HepG2 (cell line): ENCODE measurements at regions not wholly inside any gene's neighbourhood (a gene's known extent, or its start where the extent isn't known, plus 50 kb on each side); places are given as distances from the start of the nearest gene placed in this dataset.

Source experiments
- ATAC-seq: fragments of 200-7000 bp; cut with Tn5 transposase; 3 replicates; pipeline ENCODE4 v1.9.1; 2020; ENCODE audit warnings: mild to moderate bottlenecking, moderate library complexity
- BruUV-seq: library from RNA; stranded (reverse); fragments of 400-500 nt; replicated peaks from 2 replicates; lab custom pipeline; 2021; lab: Mats Ljungman, UMichigan
- CTCF ChIA-PET: fragments of 300-600 bp; formaldehyde crosslinking; extraction: SDS; loops from one replicate; lab custom pipeline; 2021; ENCODE audit warnings: low total read pairs, inconsistent platforms, low intra/inter-chr PET ratio; lab: Yijun Ruan, JAX
- POLR2A ChIA-PET: fragments of 350-600 bp; sonication (Branson Sonifier 250); formaldehyde crosslinking; loops from one replicate; lab custom pipeline; 2020; ENCODE audit warnings: antibody characterized with exemption, inconsistent platforms; lab: Yijun Ruan, JAX
- DNase-seq: peaks from one replicate; pipeline ENCODE4 v3.0.0-alpha.2; 2015; ENCODE audit warnings: low spot score
- FAIRE-seq: peaks from 3 replicates; lab custom pipeline; 2011; peaks lifted over from hg19 to GRCh38; lab: Jason Lieb, UNC
- H2AFZ ChIP-seq: one replicate; pipeline ENCODE4 v1.6.1; 2011; ENCODE audit warnings: low read length, inconsistent platforms
- H3K27ac ChIP-seq: fragments of 300-600 bp; 3 replicates; pipeline ENCODE4 v1.8.0; 2011; ENCODE audit warnings: mixed run types, mild to moderate bottlenecking, mixed read lengths, low read length, inconsistent platforms; ENCODE audit not compliant: insufficient read depth; ENCODE audit errors: extremely low read length
- H3K27me3 ChIP-seq, 2 experiments: fragments of 200-600 bp in 1 of 2; 2 replicates in 1 of 2; 3 replicates in 1 of 2; pipeline versions ENCODE4 v1.6.0 to v1.8.0; 2011; ENCODE audit warnings: low read length in 2 of 2, mild to moderate bottlenecking in 2 of 2, moderate library complexity in 2 of 2, inconsistent platforms in 1 of 2; ENCODE audit not compliant: insufficient read depth in 2 of 2, control insufficient read depth in 1 of 2
- H3K36me3 ChIP-seq, 2 experiments: fragments of 200-600 bp in 1 of 2; replicated peaks in 1 of 2; 2 replicates in 1 of 2; 3 replicates in 1 of 2; pipeline versions ENCODE4 v1.5.1 to v1.8.0; 2011; ENCODE audit warnings: low read length in 2 of 2, inconsistent platforms in 1 of 2; ENCODE audit not compliant: insufficient read depth in 2 of 2, control insufficient read depth in 1 of 2
- H3K4me1 ChIP-seq: 2 replicates; pipeline ENCODE4 v1.5.1; 2012; ENCODE audit warnings: low read length, inconsistent platforms; ENCODE audit not compliant: insufficient read depth
- H3K4me2 ChIP-seq: 2 replicates; pipeline ENCODE4 v1.6.0; 2011; ENCODE audit warnings: low read depth, low read length, inconsistent platforms
- H3K4me3 ChIP-seq, 3 experiments: fragments of 200-600 bp in 1 of 3; sonication (generic), shearing (Covaris generic) in 1 of 3; replicated peaks in 1 of 3; 2 replicates each; pipeline ENCODE4 v1.5.1; 2011 to 2016; ENCODE audit warnings: low read length in 3 of 3, inconsistent platforms in 2 of 3, low read depth in 2 of 3, mild to moderate bottlenecking in 2 of 3, control low read depth in 1 of 3, mixed read lengths in 1 of 3; ENCODE audit not compliant: insufficient read depth in 1 of 3
- H3K79me2 ChIP-seq: one replicate; pipeline ENCODE4 v1.6.1; 2011; ENCODE audit warnings: low read length, inconsistent platforms; ENCODE audit not compliant: insufficient read depth
- H3K9ac ChIP-seq: 2 replicates; pipeline ENCODE4 v1.6.0; 2011; ENCODE audit warnings: mild to moderate bottlenecking, low read depth, low read length, inconsistent platforms; ENCODE audit not compliant: insufficient read depth
- H3K9me3 ChIP-seq: 2 replicates; pipeline ENCODE4 v1.5.1; 2012; ENCODE audit warnings: mild to moderate bottlenecking, low read length
- H4K20me1 ChIP-seq: 2 replicates; pipeline ENCODE4 v1.6.0; 2011; ENCODE audit warnings: inconsistent platforms, mild to moderate bottlenecking, low read length, moderate library complexity; ENCODE audit not compliant: insufficient read depth
- SIX1 ChIP-seq: sonication (generic); formaldehyde crosslinking; IDR thresholded peaks from 2 replicates; pipeline ENCODE4 v1.4.0; 2020; ENCODE audit warnings: missing genetic modification reagents, borderline replicate concordance
- SP140L ChIP-seq: sonication (generic); formaldehyde crosslinking; IDR thresholded peaks from 2 replicates; pipeline ENCODE4 v1.4.0; 2020; ENCODE audit warnings: missing genetic modification reagents, borderline replicate concordance
- STAT5B ChIP-seq: sonication (generic); formaldehyde crosslinking; IDR thresholded peaks from 2 replicates; pipeline ENCODE4 v1.4.0; 2020; ENCODE audit warnings: missing genetic modification reagents
- WGBS: methylation state at CpG from one replicate; pipeline ENCODE4 v1.1.6; 2017; ENCODE audit warnings: low lambda C conversion rate; 5-methylcytosine and 5-hydroxymethylcytosine counted together
- in situ Hi-C: cut with HindIII; loops from 2 replicates; pipeline ENCODE4 v1.10.0; 2017; ENCODE audit warnings: low pct_unique_long_range_greater_than_20kb; ENCODE audit not compliant: extremely low pct_ligation_motif_present
- intact Hi-C: fragments of 100-400 bp; cut with micrococcal nuclease; formaldehyde crosslinking; loops from one replicate; pipeline ENCODE4 v1.10.0; 2022; ENCODE audit not compliant: unreplicated experiment
- TF ChIP-seq, protein P1 (sequence below): sonication (generic); formaldehyde crosslinking; IDR thresholded peaks from 2 replicates; pipeline ENCODE4 v1.4.0; 2020; ENCODE audit warnings: mild to moderate bottlenecking, missing genetic modification reagents
- TF ChIP-seq, protein P2 (sequence below), 2 experiments: sonication (generic) in 1 of 2; formaldehyde crosslinking in 1 of 2; IDR thresholded peaks; 2 replicates each; pipeline versions ENCODE4 v1.4.0 to v1.6.1; 2016 to 2020; ENCODE audit warnings: borderline replicate concordance in 1 of 2, low read depth in 1 of 2, mild to moderate bottlenecking in 1 of 2, missing genetic modification reagents in 1 of 2
- TF ChIP-seq, protein P3 (sequence below): sonication (generic); formaldehyde crosslinking; IDR thresholded peaks from 2 replicates; pipeline ENCODE4 v1.8.0; 2022; ENCODE audit warnings: mild to moderate bottlenecking, missing genetic modification reagents, moderate library complexity

DNA sequence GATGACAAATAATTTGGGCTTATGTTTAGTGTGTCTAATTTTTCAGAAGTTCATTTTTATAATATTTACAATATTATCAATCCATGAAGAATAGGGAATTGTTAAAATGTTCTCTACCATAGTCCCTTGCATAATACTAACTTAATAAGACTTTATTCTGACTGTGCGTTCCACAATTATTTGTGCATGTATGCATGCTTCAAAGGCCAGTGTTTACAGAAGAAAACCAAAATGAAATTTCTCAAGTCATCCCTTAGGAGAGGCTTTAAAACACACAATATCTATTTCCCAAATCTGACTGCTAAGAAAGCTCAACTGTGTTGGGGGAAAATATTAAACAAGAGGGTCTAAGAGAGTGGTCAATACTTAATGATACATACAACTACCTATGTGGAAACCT, 226.3 kb upstream of the ANKRD50 start:
- no peaks in the 10 kb centered on the region for H3K79me2 ChIP-seq
- no peaks in the 10 kb centered on the region for H3K36me3 ChIP-seq
- ChIA-PET CTCF (no interaction called here), POLR2A (no interaction called here)
- no peak for TF ChIP-seq SIX1
- TF ChIP-seq, protein P1, sequence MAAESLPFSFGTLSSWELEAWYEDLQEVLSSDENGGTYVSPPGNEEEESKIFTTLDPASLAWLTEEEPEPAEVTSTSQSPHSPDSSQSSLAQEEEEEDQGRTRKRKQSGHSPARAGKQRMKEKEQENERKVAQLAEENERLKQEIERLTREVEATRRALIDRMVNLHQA (CRISPR knock-in tag): no peak
- TF ChIP-seq, protein P2, sequence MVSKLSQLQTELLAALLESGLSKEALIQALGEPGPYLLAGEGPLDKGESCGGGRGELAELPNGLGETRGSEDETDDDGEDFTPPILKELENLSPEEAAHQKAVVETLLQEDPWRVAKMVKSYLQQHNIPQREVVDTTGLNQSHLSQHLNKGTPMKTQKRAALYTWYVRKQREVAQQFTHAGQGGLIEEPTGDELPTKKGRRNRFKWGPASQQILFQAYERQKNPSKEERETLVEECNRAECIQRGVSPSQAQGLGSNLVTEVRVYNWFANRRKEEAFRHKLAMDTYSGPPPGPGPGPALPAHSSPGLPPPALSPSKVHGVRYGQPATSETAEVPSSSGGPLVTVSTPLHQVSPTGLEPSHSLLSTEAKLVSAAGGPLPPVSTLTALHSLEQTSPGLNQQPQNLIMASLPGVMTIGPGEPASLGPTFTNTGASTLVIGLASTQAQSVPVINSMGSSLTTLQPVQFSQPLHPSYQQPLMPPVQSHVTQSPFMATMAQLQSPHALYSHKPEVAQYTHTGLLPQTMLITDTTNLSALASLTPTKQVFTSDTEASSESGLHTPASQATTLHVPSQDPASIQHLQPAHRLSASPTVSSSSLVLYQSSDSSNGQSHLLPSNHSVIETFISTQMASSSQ (IDR thresholded peaks at IDR 0.05; ENCODE audit: low read depth): no peak
- TF ChIP-seq, protein P2 (CRISPR knock-in tag; IDR thresholded peaks at IDR 0.05; ENCODE audit: borderline replicate concordance): no peak
- TF ChIP-seq SP140L (CRISPR knock-in tag): no peak
- TF ChIP-seq STAT5B (CRISPR knock-in tag): no peak
- TF ChIP-seq, protein P3, sequence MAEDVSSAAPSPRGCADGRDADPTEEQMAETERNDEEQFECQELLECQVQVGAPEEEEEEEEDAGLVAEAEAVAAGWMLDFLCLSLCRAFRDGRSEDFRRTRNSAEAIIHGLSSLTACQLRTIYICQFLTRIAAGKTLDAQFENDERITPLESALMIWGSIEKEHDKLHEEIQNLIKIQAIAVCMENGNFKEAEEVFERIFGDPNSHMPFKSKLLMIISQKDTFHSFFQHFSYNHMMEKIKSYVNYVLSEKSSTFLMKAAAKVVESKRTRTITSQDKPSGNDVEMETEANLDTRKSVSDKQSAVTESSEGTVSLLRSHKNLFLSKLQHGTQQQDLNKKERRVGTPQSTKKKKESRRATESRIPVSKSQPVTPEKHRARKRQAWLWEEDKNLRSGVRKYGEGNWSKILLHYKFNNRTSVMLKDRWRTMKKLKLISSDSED (CRISPR knock-in tag): no peak
- TF ChIP-seq, all 625 proteins: peak for 0
- Histone ChIP-seq H3K9ac (no peak overlapping the region), H3K27ac (no peak overlapping the region), H4K20me1 (no peaks in the 10 kb centered on the region), H3K27me3 (no peaks in the 10 kb centered on the region), H2AFZ (no peak overlapping the region), H3K4me1 (no peaks in the 10 kb centered on the region), H3K4me3 (no peak overlapping the region), H3K4me2 (no peak overlapping the region), H3K9me3 (no peaks in the 10 kb centered on the region)
- intact Hi-C loops: no loop called here
- no peak for ATAC-seq
- FAIRE-seq: no peak
- no peak for DNase-seq
- BruUV-seq: no TSS peak
- in situ Hi-C loops: no loop called here
- 86% methylated on average over 1 of the region's 1 CpG for WGBS
